ENCODE measurements at regions not wholly inside any gene's neighbourhood (a gene's known extent, or its start where the extent isn't known, plus 50 kb on each side); places are given as distances from the start of the nearest gene placed in this dataset.

DNA sequence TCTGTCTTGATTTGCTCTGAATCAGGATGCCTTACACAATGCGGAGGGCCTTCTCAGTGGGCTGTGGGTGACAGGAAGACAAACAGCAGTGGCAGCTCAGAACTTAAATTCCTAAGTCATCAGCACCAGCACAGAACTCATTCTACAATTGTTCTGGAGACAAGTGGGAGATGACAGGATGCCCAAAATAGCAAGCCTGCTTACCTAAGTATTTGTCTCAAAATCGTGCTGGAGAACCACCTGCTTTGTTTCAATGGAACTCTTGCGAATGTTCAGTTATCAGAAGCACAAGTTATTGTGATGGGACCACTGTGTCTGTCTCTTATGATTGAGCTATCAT is 76.1 kb downstream of the VCAM1 start:
- TF ChIP-seq CTCF (IDR thresholded peaks at IDR 0.05), result no peak
- TF ChIP-seq EZH2 (IDR thresholded peaks at IDR 0.05; ENCODE audit: borderline replicate concordance, insufficient read depth, low read depth, low read length, poor library complexity, severe bottlenecking), result no peak
